Endothelial cell of umbilical vein (primary cell): ENCODE measurements at regions not wholly inside any gene's neighbourhood (a gene's known extent, or its start where the extent isn't known, plus 50 kb on each side); places are given as distances from the start of the nearest gene placed in this dataset.

Experiments
- BruUV-seq: library from RNA; stranded (reverse); fragments of 400-500 nt; replicated peaks from 2 replicates; lab custom pipeline; 2021; lab: Mats Ljungman, UMichigan
- CTCF ChIA-PET: fragments of 300-600, 350-600 bp; sonication (Branson Sonifier 250); formaldehyde crosslinking; loops from one replicate; lab custom pipeline; 2021; ENCODE audit warnings: antibody characterized with exemption, inconsistent platforms; lab: Charles Lee
- POLR2A ChIA-PET: fragments of 300-600, 350-600 bp; sonication (Branson Sonifier 250); formaldehyde crosslinking; loops from one replicate; lab custom pipeline; 2021; ENCODE audit warnings: antibody characterized with exemption, inconsistent platforms; lab: Charles Lee
- DNase-seq: peaks from one replicate; pipeline ENCODE4 v3.0.0-alpha.2; 2011; ENCODE audit warnings: low read depth, low spot score
- FAIRE-seq: peaks from 2 replicates; lab custom pipeline; 2011; peaks lifted over from hg19 to GRCh38; lab: Jason Lieb, UNC
- H2AFZ ChIP-seq: 2 replicates; pipeline ENCODE4 v1.6.0; 2012; ENCODE audit warnings: low read depth, low read length, control low read depth, inconsistent platforms
- H3K27ac ChIP-seq: 2 replicates; pipeline ENCODE4 v1.5.1; 2011; ENCODE audit warnings: low read depth, mild to moderate bottlenecking, control low read depth, low read length, moderate library complexity; ENCODE audit not compliant: insufficient read depth
- H3K27me3 ChIP-seq, 2 experiments: 2 replicates each; pipeline versions ENCODE4 v1.6.0 to v1.6.1; 2011; ENCODE audit warnings: low read length in 2 of 2, mixed read lengths in 1 of 2; ENCODE audit not compliant: control insufficient read depth in 2 of 2, insufficient read depth in 2 of 2
- H3K36me3 ChIP-seq, 2 experiments: 2 replicates in 1 of 2; 3 replicates in 1 of 2; pipeline ENCODE4 v1.5.1; 2011; ENCODE audit warnings: low read length in 2 of 2, mild to moderate bottlenecking in 1 of 2, moderate library complexity in 1 of 2; ENCODE audit not compliant: control insufficient read depth in 2 of 2, insufficient read depth in 2 of 2; ENCODE audit errors: extremely low read depth in 1 of 2
- H3K4me1 ChIP-seq: 3 replicates; pipeline ENCODE4 v1.5.1; 2011; ENCODE audit warnings: mild to moderate bottlenecking, low read length; ENCODE audit not compliant: control insufficient read depth, insufficient read depth; ENCODE audit errors: extremely low read depth
- H3K4me2 ChIP-seq: 2 replicates; pipeline ENCODE4 v1.6.1; 2011; ENCODE audit warnings: low read length, control low read depth, mixed read lengths; ENCODE audit not compliant: insufficient read depth
- H3K4me3 ChIP-seq, 3 experiments: fragments of 200-600 bp in 1 of 3; sonication (generic), shearing (Covaris generic) in 1 of 3; replicated peaks in 1 of 3; 2 replicates each; pipeline ENCODE4 v1.5.1; 2011 to 2016; ENCODE audit warnings: control low read depth in 3 of 3, low read length in 3 of 3, mild to moderate bottlenecking in 2 of 3, inconsistent platforms in 1 of 3, low read depth in 1 of 3, moderate library complexity in 1 of 3; ENCODE audit not compliant: insufficient read depth in 1 of 3
- H3K79me2 ChIP-seq: 2 replicates; pipeline ENCODE4 v1.6.0; 2012; ENCODE audit warnings: low read length, inconsistent platforms; ENCODE audit not compliant: control insufficient read depth, insufficient read depth
- H3K9ac ChIP-seq: replicated peaks from 2 replicates; pipeline ENCODE3; 2011; ENCODE audit warnings: low read length, control low read depth; ENCODE audit not compliant: insufficient read depth; ENCODE audit errors: extremely low read depth
- H3K9me1 ChIP-seq: replicated peaks from 3 replicates; pipeline ENCODE4 v1.6.0; 2011; ENCODE audit warnings: mild to moderate bottlenecking, low read length; ENCODE audit not compliant: control insufficient read depth, insufficient read depth; ENCODE audit errors: extremely low read depth
- H3K9me3 ChIP-seq: replicated peaks from 2 replicates; pipeline ENCODE4 v1.5.1; 2012; ENCODE audit warnings: low read length, inconsistent platforms; ENCODE audit not compliant: control insufficient read depth, insufficient read depth
- H4K20me1 ChIP-seq: replicated peaks from 2 replicates; pipeline ENCODE3; 2011; ENCODE audit warnings: mild to moderate bottlenecking, low read length; ENCODE audit not compliant: control insufficient read depth, insufficient read depth; ENCODE audit errors: extremely low read depth
- CTCF ChIP-seq, 2 donors: IDR thresholded peaks; 1 replicate in 1 of 2; 2 replicates in 1 of 2; pipeline ENCODE4 v1.5.1; 2011; ENCODE audit warnings: low read length in 2 of 2, mild to moderate bottlenecking in 2 of 2, moderate library complexity in 2 of 2, control low read depth in 1 of 2, inconsistent platforms in 1 of 2, low read depth in 1 of 2; ENCODE audit not compliant: insufficient read depth in 1 of 2; ENCODE audit errors: extremely low read depth in 1 of 2
- EZH2 ChIP-seq: IDR thresholded peaks from 2 replicates; pipeline ENCODE4 v1.6.1; 2012; ENCODE audit warnings: borderline replicate concordance, low read depth, mild to moderate bottlenecking, moderate library complexity, low read length, inconsistent platforms; ENCODE audit not compliant: severe bottlenecking
- FOS ChIP-seq: IDR thresholded peaks from 2 replicates; pipeline ENCODE4 v1.6.1; 2011; ENCODE audit warnings: mild to moderate bottlenecking, low read length, moderate library complexity, borderline replicate concordance; ENCODE audit not compliant: insufficient read depth
- GATA2 ChIP-seq: IDR thresholded peaks from 2 replicates; pipeline ENCODE4 v1.7.0; 2011; ENCODE audit warnings: low read depth, mild to moderate bottlenecking, moderate library complexity, mixed read lengths, low read length; ENCODE audit not compliant: insufficient read length, insufficient read depth
- JUN ChIP-seq: IDR thresholded peaks from 2 replicates; pipeline ENCODE4 v1.6.1; 2011; ENCODE audit warnings: borderline replicate concordance, low read depth; ENCODE audit not compliant: insufficient read length, insufficient read depth
- MAX ChIP-seq: IDR thresholded peaks from 2 replicates; pipeline ENCODE4 v1.6.1; 2011; ENCODE audit not compliant: insufficient read depth, insufficient read length
- MYC ChIP-seq: IDR thresholded peaks from one replicate; pipeline ENCODE4 v1.6.1; 2011; ENCODE audit warnings: mild to moderate bottlenecking, low read depth, low read length
- POLR2A ChIP-seq: IDR thresholded peaks from 2 replicates; pipeline ENCODE4 v1.6.1; 2012; ENCODE audit warnings: low read depth, mild to moderate bottlenecking, control low read depth, low read length
- POLR2AphosphoS5 ChIP-seq: IDR thresholded peaks from 2 replicates; pipeline ENCODE4 v1.6.1; 2012; ENCODE audit warnings: low read depth, mild to moderate bottlenecking, control low read depth, low read length, moderate library complexity; ENCODE audit not compliant: insufficient read depth
- dilution Hi-C: fragments of 300-500 bp; cut with MboI; formaldehyde crosslinking; loops from one replicate; pipeline ENCODE4 v1.15.0; 2019; ENCODE audit warnings: low sequenced_read_pairs; ENCODE audit not compliant: extremely low pct_ligation_motif_present
- intact Hi-C: fragments of 100-400 bp; cut with micrococcal nuclease; formaldehyde crosslinking; loops from one replicate; pipeline ENCODE4 v1.10.0; 2022

GRCh38 chr3:159007331-159007730 lies 205.5 kb downstream of the MFSD1 start:
- no peak overlapping the region for H3K4me3 ChIP-seq
- no TSS peak for BruUV-seq
- no peak overlapping the region for H3K27ac ChIP-seq
- no peak for FAIRE-seq
- no peaks in the 10 kb centered on the region for H3K27me3 ChIP-seq
- intact Hi-C loops: no loop called here
- no peaks in the 10 kb centered on the region for H4K20me1 ChIP-seq
- ChIA-PET POLR2A (no interaction called here), CTCF (no interaction called here)
- H3K4me1 ChIP-seq: no peaks in the 10 kb centered on the region
- DNase-seq: no peak
- dilution Hi-C loops: no loop called here
- no peak overlapping the region for H3K9ac ChIP-seq
- H3K79me2 ChIP-seq: no peaks in the 10 kb centered on the region
- no peaks in the 10 kb centered on the region for H3K9me3 ChIP-seq
- H3K4me2 ChIP-seq: no peak overlapping the region
- H2AFZ ChIP-seq: no peak overlapping the region
- TF ChIP-seq JUN (no peak), EZH2 (no peak), MYC (no peak), MAX (no peak), POLR2A (no peak), GATA2 (no peak), POLR2AphosphoS5 (no peak), CTCF (IDR thresholded peaks at IDR 0.05; ENCODE audit: extremely low read depth in 1 of 2, insufficient read depth in 1 of 2, low read depth in 1 of 2, low read length in 2 of 2) (no peak), FOS (no peak)
- H3K9me1 ChIP-seq: no peaks in the 10 kb centered on the region
- H3K36me3 ChIP-seq: no peaks in the 10 kb centered on the region
